HCT116 (cell line): ENCODE measurements at regions not wholly inside any gene's neighbourhood (a gene's known extent, or its start where the extent isn't known, plus 50 kb on each side); places are given as distances from the start of the nearest gene placed in this dataset.

Experiments
- EZH2 ChIP-seq: fragments of 200-600 bp; sonication (generic); IDR thresholded peaks from 2 replicates; pipeline ENCODE4 v1.6.1; 2017; ENCODE audit warnings: antibody characterized with exemption, mixed run types
- EZH2phosphoT487 ChIP-seq: fragments of 200-600 bp; IDR thresholded peaks from 2 replicates; pipeline ENCODE4 v1.6.1; 2018; ENCODE audit warnings: antibody characterized with exemption, borderline replicate concordance
- JUND ChIP-seq: IDR thresholded peaks from 2 replicates; pipeline ENCODE4 v1.6.1; 2012
- POLR2A ChIP-seq: IDR thresholded peaks from 2 replicates; pipeline ENCODE4 v1.7.0; 2011; ENCODE audit warnings: borderline replicate concordance; ENCODE audit not compliant: insufficient read depth, insufficient read length; ENCODE audit errors: extremely low read depth
- POLR2AphosphoS5 ChIP-seq: IDR thresholded peaks from 2 replicates; pipeline ENCODE4 v1.6.1; 2011; ENCODE audit warnings: mild to moderate bottlenecking, low read depth, low read length, moderate library complexity
- RAD21 ChIP-seq: IDR thresholded peaks from 2 replicates; pipeline ENCODE4 v1.6.1; 2012; ENCODE audit warnings: low read depth, mild to moderate bottlenecking
- TCF7L2 ChIP-seq: IDR thresholded peaks from 2 replicates; pipeline ENCODE4 v1.7.0; 2011; ENCODE audit warnings: borderline replicate concordance, inconsistent platforms; ENCODE audit not compliant: insufficient read depth, insufficient read length; ENCODE audit errors: extremely low read depth
- YY1 ChIP-seq: IDR thresholded peaks from 2 replicates; pipeline ENCODE4 v1.6.1; 2011; ENCODE audit warnings: low read length, low read depth, moderate library complexity, mild to moderate bottlenecking; ENCODE audit not compliant: insufficient replicate concordance; ENCODE audit errors: extremely low read depth
- TF ChIP-seq, protein P1 (sequence below), 3 experiments: fragments of 200-600 bp in 1 of 3; sonication (generic) in 1 of 3; IDR thresholded peaks in 2 of 3; conservative IDR thresholded peaks in 1 of 3; 2 replicates each; pipeline ENCODE4 v1.5.1; 2012 to 2017; ENCODE audit warnings: low read depth in 2 of 3, low read length in 2 of 3, antibody characterized with exemption in 1 of 3, borderline replicate concordance in 1 of 3, control low read depth in 1 of 3, mild to moderate bottlenecking in 1 of 3, mixed read lengths in 1 of 3, mixed run types in 1 of 3, moderate library complexity in 1 of 3; ENCODE audit not compliant: insufficient read depth in 1 of 3
- TF ChIP-seq, protein P2 (sequence below): IDR thresholded peaks from 2 replicates; pipeline ENCODE4 v1.6.1; 2012

GRCh38 chr2:217337771-217338170 lies 477.9 kb upstream of the TNP1 start:
- TF ChIP-seq, protein P1, sequence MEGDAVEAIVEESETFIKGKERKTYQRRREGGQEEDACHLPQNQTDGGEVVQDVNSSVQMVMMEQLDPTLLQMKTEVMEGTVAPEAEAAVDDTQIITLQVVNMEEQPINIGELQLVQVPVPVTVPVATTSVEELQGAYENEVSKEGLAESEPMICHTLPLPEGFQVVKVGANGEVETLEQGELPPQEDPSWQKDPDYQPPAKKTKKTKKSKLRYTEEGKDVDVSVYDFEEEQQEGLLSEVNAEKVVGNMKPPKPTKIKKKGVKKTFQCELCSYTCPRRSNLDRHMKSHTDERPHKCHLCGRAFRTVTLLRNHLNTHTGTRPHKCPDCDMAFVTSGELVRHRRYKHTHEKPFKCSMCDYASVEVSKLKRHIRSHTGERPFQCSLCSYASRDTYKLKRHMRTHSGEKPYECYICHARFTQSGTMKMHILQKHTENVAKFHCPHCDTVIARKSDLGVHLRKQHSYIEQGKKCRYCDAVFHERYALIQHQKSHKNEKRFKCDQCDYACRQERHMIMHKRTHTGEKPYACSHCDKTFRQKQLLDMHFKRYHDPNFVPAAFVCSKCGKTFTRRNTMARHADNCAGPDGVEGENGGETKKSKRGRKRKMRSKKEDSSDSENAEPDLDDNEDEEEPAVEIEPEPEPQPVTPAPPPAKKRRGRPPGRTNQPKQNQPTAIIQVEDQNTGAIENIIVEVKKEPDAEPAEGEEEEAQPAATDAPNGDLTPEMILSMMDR (IDR thresholded peaks at IDR 0.05 in 2 of 3, conservative IDR thresholded peaks at IDR 0.05 in 1 of 3; ENCODE audit: borderline replicate concordance in 1 of 3, insufficient read depth in 1 of 3, low read depth in 2 of 3, low read length in 2 of 3), result no peak
- TF ChIP-seq POLR2AphosphoS5 (no peak), RAD21 (no peak), YY1 (no peak), EZH2phosphoT487 (no peak), JUND (no peak), POLR2A (no peak), TCF7L2 (no peak), EZH2 (no peak)
- TF ChIP-seq, protein P2, sequence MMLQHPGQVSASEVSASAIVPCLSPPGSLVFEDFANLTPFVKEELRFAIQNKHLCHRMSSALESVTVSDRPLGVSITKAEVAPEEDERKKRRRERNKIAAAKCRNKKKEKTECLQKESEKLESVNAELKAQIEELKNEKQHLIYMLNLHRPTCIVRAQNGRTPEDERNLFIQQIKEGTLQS, result no peak
